ENCODE measurements at regions not wholly inside any gene's neighbourhood (a gene's known extent, or its start where the extent isn't known, plus 50 kb on each side); places are given as distances from the start of the nearest gene placed in this dataset.
A peak's percentile ranks its signal among the peaks of the same experiment; 100 is the strongest.

DNA sequence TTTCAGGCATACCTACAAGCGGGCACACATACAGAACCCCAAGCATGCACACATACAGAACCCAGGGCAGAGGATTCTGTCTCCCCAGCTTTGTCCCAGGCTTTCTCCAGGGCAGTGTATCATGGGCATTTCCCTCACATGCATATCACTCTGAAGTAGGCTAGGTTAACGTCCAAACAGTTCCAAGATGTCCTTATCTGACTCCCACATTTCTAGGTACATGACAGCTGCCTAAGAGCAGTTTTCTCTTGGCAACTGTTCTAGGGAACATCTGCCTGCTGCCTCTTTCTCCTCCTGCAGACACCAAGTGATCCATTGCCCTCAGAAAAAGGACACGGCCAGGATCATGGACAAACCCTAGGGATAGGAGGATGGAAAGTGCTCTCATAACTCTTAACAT is 84.9 kb upstream of the NR3C1 start:
- no peak for DNase-seq

GRCh38 chr5:143484601-143485000 is 81.1 kb upstream of the NR3C1 start:
- DNase-seq = no peak

DNA sequence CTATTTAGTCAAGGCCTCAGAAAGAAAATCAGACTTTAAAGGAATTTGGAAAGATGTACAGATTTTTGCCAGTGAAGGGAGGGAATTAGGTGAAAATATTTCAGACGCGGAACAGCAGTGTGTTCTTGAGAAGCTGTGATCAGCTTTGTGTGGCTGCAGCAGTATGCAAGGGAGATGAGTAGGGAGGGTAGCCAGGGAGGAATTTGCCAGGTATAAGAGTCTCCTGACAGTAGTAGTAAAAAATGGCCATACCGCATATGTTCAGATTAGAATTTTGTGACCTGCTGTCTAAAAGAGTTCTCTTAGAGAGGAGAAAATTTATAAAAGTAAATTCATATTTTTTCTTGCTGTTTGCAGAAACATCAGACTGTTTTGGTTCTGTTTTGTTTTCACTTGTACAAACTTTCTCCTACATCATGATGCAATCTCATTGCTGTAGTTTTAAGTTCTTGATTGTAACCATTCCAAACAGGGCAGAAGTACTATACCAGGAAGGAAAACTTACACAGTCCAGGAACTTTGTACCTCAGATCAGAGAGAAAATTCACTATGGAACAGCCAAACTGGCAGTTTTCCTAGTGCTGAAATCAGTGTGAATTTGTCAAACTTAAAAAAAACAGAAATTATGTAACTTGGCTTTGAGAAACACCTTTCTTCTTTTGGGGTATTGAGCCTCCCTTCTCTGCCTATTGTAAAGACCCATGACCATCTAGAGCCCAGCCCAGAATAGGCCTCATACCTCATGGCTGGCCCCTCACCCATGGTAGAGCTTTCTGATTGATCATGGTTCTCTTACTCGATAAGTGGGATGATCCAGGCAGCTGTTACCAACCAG is 78.4 kb upstream of the NR3C1 start:
- no peak for DNase-seq

DNA sequence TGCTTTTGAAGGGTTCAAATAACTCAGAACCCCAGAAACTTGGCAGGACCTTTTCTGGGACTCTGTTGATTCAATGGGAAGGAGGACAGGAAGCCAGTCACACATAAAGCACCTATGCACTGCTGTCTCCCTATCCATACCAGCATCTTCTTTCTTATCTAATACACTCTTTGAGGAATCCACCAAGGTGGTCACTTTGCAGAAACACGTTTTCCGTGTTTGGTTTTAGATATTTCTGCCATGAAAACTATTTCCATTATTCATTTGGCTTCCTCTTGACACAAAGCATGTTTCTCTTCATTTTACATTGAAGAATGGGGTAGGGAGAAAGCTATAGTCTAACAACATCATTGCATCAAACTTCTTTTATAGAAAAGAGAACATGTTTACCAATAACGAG is 76.5 kb upstream of the NR3C1 start:
- DNase-seq = no peak

- no peak for DNase-seq
Observed at GRCh38 chr5:143479394-143479793, 75.9 kb upstream of the NR3C1 start.

DNA sequence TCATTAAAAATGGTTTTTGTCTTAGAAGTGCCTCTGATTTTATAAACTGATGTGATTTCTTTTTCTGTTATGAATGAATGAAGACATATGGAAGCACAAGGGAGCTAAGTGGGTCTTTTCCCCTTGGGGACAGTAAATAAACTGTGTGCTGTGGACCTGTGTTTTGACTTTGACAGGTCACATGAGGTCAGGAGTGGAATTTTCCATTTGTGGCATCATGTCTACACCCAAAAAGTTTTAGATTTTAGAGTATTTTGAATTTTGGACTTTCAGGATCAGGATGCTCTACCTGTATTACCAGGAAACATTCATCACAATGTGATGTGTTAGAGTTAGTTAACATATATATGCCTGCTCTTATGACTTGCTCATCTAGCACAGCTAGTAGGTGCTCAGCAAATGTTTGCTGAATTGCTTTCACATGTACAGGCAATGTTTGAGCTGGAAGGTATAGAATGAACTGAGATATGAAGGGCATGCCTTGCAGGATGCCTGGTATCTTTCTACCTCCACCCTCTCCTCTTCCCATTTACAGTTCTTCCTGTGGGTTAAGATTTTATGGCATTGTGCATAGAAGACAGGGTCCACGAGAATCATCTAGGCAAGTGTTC is 73.2 kb upstream of the NR3C1 start:
- no peak for DNase-seq

DNA sequence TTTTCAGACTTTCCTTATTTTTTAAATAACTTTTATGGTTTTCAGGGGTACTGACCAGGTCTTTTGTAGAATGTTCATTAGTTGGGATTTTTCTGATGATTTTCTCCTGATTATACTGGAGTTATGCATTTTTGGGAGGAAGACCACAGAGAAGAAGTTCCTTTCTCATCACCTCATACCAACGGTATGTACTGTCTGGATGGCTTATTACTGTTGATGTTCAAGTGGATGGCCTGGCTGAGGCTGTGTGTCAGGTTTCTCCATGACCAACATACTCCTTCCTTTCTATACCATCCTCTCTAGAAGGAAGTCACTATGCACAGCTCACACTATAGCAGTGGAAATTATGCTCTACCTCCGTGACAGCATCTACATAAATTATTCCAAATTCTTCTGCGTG is 71.1 kb upstream of the NR3C1 start:
- no peak for DNase-seq

DNA sequence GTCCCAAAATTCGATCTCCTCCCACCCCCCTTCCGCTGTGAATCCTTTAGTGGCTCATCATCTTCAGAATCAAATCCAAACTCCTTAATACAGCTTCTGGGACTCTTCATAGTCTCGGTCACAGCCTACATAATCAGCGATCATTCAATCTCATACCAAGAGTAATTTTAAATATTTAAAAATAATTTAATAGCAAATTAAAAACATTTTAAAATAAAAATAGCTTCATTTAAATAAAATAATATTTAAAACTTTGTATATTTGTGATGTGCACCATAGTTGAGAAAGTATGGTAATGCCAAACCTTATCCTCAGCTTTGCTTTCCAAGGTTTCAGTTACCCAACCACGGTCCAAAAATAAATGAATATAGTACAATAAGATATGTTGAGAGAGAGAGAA is 70.0 kb upstream of the NR3C1 start:
- no peak for DNase-seq

DNA sequence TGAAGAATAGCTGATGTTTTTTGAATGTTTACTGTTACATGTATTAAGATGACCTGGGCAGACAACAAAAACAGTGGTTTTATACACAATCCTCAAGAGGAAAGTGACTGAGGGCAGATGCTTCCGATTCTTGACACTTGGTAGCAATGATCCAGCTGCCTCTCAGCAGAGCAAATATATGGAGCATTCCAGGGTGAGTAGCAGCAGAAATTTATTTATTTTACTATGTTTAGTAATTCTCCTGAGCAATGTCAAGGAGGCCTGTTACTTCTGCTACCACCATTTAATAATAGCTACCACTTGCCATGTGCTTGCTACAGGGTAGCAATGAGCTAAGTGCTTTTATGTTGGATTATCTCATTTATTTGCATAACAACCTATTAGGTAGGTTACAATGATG is 69.1 kb upstream of the NR3C1 start:
- no peak for DNase-seq

GRCh38 chr5:143471666-143472464 is 68.4 kb upstream of the NR3C1 start:
- no peak for DNase-seq

- no peak for DNase-seq
Observed at GRCh38 chr5:143471041-143471509, 67.6 kb upstream of the NR3C1 start.

DNA sequence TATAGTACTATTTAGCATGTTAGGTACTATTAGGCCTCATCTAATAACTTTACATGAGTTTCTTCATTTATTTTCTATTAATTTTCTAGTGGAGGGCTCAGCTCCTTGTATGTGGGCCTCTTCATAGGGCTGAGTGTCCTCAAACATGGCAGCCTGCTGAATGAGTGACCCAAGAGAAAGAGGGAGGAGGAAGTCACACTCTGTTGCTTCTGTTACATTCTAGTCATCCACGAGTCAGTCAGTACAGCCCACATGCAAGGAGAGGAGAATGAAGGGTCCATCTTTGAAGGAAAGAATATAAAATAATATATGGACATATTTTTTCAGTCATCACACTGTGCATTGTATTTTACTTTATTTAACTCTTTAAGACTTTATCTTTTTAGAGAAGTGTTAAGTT is 66.6 kb upstream of the NR3C1 start:
- DNase-seq = no peak

- no peak for DNase-seq
Observed at GRCh38 chr5:143469125-143469524, 65.6 kb upstream of the NR3C1 start.

GRCh38 chr5:143466632-143467031 is 63.1 kb upstream of the NR3C1 start:
- no peak for DNase-seq

GRCh38 chr5:143464723-143465490 is 61.4 kb upstream of the NR3C1 start:
- DNase-seq = no peak

- DNase-seq = no peak
Observed at GRCh38 chr5:143462431-143462830, 58.9 kb upstream of the NR3C1 start.

- DNase-seq = peak; percentile 5
Observed at GRCh38 chr5:143459433-143459832, 55.9 kb upstream of the NR3C1 start.

DNA sequence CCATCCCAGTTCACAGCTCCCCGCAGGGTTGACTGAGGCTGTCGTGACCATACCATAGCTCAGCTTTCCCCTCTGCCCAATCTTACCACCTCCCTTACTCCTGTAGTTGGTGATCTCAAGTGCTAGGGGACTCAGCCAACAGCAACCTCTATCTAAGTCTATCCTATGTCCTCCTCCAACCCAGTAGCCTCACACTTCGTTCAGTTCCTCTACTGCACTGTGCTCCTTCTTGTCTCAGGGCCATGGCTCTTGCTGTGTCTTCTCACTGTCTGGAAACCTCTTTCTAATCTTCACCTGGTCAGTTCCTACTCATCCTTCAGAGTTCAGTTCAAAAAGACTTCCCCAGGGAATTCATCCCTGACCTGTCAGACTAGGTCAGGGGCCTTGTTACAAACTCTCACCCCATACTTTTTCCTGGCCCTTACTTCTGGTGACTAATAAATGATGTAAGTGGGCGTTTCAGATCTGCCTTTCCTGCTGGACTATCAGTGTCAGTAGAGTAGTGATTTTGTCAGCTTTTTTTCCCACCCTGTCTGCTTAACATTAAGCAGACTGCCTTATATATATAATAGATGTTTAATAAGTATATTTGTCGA is 53.6 kb upstream of the NR3C1 start:
- DNase-seq = no peak

DNA sequence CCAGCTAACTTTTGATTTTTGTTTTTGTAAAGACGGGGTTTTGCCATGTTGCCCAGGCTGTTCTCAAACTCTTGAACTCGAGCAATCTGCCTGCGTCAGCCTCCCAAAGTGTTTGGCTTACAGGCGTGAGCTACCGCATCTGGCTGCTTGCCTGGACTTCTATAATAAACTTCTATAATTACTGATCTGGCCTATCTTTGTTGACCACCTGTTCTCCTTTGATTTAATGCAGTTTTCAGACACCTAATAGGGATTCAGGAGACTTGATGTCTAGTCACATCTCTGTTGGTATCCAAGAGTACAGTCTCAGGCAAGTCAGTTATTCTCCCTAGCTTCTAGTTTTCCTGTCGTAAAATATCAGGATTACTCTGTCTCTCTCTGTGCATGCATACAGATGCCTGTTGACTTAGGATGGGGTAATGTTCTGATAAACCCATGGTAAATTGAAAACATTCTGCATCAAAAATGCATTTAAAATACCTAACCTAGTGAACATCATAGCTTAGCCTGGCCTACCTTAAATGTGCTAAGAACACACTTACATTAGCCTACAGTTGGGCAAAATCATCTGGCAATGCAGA is 51.5 kb upstream of the NR3C1 start:
- DNase-seq = no peak

GRCh38 chr5:143453720-143454119 is 50.2 kb upstream of the NR3C1 start:
- no peak for DNase-seq

Data from hematopoietic multipotent progenitor cell treated with erythropoietin and hydrocortisone succinate and interleukin-3 and kit ligand, for 6 days (in vitro differentiated cells).